Smooth muscle cell (in vitro differentiated cells): ENCODE measurements at regions not wholly inside any gene's neighbourhood (a gene's known extent, or its start where the extent isn't known, plus 50 kb on each side); places are given as distances from the start of the nearest gene placed in this dataset.

ENCODE experiments used
- DNase-seq: peaks from one replicate; lab custom pipeline; 2025; ENCODE audit not compliant: unreplicated experiment; lab: John Stamatoyannopoulos, UW
- H2AFZ ChIP-seq: fragments of 200-600 bp; sonication (generic); 2 replicates; pipeline ENCODE4 v1.6.0; 2016; ENCODE audit warnings: antibody characterized with exemption, low read depth, mild to moderate bottlenecking
- H3F3A ChIP-seq: fragments of 200-600 bp; sonication (generic); 2 replicates; pipeline ENCODE4 v1.6.0; 2017; ENCODE audit warnings: antibody characterized with exemption, low read depth
- H3K27ac ChIP-seq: fragments of 200-600 bp; sonication (generic); 2 replicates; pipeline ENCODE4 v1.5.1; 2016; ENCODE audit warnings: low read depth, mild to moderate bottlenecking
- H3K27me3 ChIP-seq: fragments of 200-600 bp; sonication (generic); 2 replicates; pipeline ENCODE4 v1.6.1; 2016; ENCODE audit warnings: low read depth, mild to moderate bottlenecking
- H3K36me3 ChIP-seq: fragments of 200-600 bp; sonication (generic); 2 replicates; pipeline ENCODE4 v1.5.1; 2016; ENCODE audit warnings: low read depth
- H3K4me1 ChIP-seq: fragments of 200-600 bp; sonication (generic); 2 replicates; pipeline ENCODE4 v1.5.1; 2016; ENCODE audit warnings: low read depth
- H3K4me2 ChIP-seq: fragments of 200-600 bp; sonication (generic); 2 replicates; pipeline ENCODE4 v1.6.0; 2016; ENCODE audit warnings: mild to moderate bottlenecking
- H3K4me3 ChIP-seq: fragments of 200-600 bp; sonication (generic); 2 replicates; pipeline ENCODE4 v1.5.1; 2016; ENCODE audit warnings: mild to moderate bottlenecking
- H3K79me2 ChIP-seq: fragments of 200-600 bp; sonication (generic); 2 replicates; pipeline ENCODE4 v1.6.0; 2016; ENCODE audit warnings: low read depth, mild to moderate bottlenecking
- H3K9ac ChIP-seq: fragments of 200-600 bp; sonication (generic); 2 replicates; pipeline ENCODE4 v1.6.0; 2016; ENCODE audit warnings: low read depth
- H3K9me3 ChIP-seq: fragments of 200-600 bp; sonication (generic); replicated peaks from 2 replicates; pipeline ENCODE4 v1.5.1; 2016; ENCODE audit warnings: low read depth
- H4K20me1 ChIP-seq: fragments of 200-600 bp; sonication (generic); 2 replicates; pipeline ENCODE4 v1.6.0; 2016; ENCODE audit warnings: low read depth
- WGBS: methylation state at CpG from one replicate; pipeline ENCODE4 v1.1.7; 2016; ENCODE audit warnings: low lambda C conversion rate; 5-methylcytosine and 5-hydroxymethylcytosine counted together
- TF ChIP-seq, protein P1 (sequence below): fragments of 200-600 bp; sonication (generic); IDR thresholded peaks from 2 replicates; pipeline ENCODE4 v1.5.1; 2017; ENCODE audit warnings: borderline replicate concordance, mild to moderate bottlenecking, antibody characterized with exemption; ENCODE audit not compliant: insufficient read depth, poor library complexity, severe bottlenecking

DNA sequence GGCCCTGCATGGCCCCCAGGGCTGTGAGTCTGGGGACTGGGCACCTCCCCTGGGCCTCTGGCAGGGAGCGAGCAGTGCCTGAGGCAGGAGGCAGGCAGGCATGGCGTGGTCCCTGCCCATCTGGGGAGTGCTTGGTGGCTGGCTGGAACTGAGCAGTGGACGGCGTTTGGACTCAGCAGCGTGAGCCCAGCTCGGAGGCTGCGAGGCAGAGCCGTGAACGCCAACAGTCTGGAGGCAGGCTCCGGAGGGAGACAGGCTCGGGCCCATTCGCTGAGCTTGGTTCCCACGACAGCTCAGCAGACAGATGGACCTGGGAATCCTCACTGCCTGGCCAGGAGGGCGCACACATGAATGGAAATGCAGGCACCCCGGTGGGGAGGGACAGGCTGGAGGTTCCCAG is 160.7 kb upstream of the POU3F1 start:
- DNase-seq: no peak
- no peak overlapping the region for H3K4me3 ChIP-seq
- H3K36me3 ChIP-seq: no peaks in the 10 kb centered on the region
- no peak overlapping the region for H3K9ac ChIP-seq
- no peaks in the 10 kb centered on the region for H3K79me2 ChIP-seq
- H4K20me1 ChIP-seq: no peaks in the 10 kb centered on the region
- H3K27ac ChIP-seq: no peak overlapping the region
- no peaks in the 10 kb centered on the region for H3K9me3 ChIP-seq
- no peaks in the 10 kb centered on the region for H3F3A ChIP-seq
- WGBS: 85% methylated on average over 14 of the region's 15 CpGs
- H3K4me2 ChIP-seq: no peak overlapping the region
- TF ChIP-seq, protein P1, sequence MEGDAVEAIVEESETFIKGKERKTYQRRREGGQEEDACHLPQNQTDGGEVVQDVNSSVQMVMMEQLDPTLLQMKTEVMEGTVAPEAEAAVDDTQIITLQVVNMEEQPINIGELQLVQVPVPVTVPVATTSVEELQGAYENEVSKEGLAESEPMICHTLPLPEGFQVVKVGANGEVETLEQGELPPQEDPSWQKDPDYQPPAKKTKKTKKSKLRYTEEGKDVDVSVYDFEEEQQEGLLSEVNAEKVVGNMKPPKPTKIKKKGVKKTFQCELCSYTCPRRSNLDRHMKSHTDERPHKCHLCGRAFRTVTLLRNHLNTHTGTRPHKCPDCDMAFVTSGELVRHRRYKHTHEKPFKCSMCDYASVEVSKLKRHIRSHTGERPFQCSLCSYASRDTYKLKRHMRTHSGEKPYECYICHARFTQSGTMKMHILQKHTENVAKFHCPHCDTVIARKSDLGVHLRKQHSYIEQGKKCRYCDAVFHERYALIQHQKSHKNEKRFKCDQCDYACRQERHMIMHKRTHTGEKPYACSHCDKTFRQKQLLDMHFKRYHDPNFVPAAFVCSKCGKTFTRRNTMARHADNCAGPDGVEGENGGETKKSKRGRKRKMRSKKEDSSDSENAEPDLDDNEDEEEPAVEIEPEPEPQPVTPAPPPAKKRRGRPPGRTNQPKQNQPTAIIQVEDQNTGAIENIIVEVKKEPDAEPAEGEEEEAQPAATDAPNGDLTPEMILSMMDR: no peak
- H3K27me3 ChIP-seq: peaks cover 5% of the 10 kb centered on the region
- no peak overlapping the region for H2AFZ ChIP-seq
- no peaks in the 10 kb centered on the region for H3K4me1 ChIP-seq

DNA sequence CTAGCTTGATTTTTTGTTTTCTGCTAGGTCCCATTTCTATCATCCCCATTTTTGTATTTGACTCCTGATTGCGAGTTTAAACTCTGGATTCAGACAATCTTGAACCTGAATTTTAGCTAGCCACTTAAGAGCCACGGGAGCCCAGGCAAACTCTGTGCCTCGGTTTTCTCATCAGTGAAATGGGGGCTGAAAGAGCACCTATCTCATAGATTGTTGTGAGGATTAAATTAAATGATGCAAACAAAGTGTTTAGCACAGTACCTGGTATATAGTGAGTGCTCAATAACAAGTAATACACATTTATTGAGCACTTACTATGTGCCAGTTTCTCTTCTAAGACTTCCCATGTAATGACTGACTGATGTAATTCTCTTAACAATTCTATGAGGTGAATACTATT is 158.1 kb upstream of the POU3F1 start:
- Histone ChIP-seq H3K36me3 (no peaks in the 10 kb centered on the region), H3K4me3 (no peak overlapping the region), H3K79me2 (no peaks in the 10 kb centered on the region), H3F3A (no peaks in the 10 kb centered on the region), H3K9ac (no peak overlapping the region), H3K4me2 (no peak overlapping the region), H3K9me3 (no peaks in the 10 kb centered on the region), H2AFZ (no peak overlapping the region), H3K27me3 (no peaks in the 10 kb centered on the region), H3K27ac (no peak overlapping the region), H4K20me1 (no peaks in the 10 kb centered on the region), H3K4me1 (no peaks in the 10 kb centered on the region)
- TF ChIP-seq, protein P1: no peak
- WGBS: 84% methylated on average over 3 of the region's 3 CpGs
- no peak for DNase-seq

DNA sequence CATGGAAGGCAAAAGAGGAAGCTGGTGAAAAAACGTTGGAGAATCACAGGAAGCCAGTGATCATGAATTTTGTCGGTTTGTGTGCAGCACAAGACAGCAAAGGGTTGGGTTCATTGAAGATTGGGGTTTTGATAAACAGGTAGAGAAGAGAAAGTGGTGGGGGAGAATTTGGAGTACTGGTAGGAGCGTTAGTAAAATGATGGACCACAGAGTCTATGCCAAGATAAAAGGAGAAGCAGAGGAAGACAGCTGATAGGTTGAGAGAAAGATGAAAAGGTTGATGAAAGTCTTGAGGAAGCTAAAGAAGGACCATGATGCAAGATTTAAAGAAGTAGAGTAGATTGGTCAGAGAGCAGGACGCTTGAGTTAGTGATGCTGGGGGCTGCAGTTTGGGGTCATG is 156.8 kb upstream of the POU3F1 start:
- 76% methylated on average over 4 of the region's 4 CpGs for whole genome bisulfite sequencing
- Histone ChIP-seq H2AFZ (no peak overlapping the region), H3K4me1 (no peaks in the 10 kb centered on the region), H3K9ac (no peak overlapping the region), H3K9me3 (no peaks in the 10 kb centered on the region), H3K4me2 (no peak overlapping the region), H4K20me1 (no peaks in the 10 kb centered on the region), H3K36me3 (no peaks in the 10 kb centered on the region), H3K79me2 (no peaks in the 10 kb centered on the region), H3K27ac (no peak overlapping the region), H3F3A (no peaks in the 10 kb centered on the region), H3K27me3 (no peaks in the 10 kb centered on the region), H3K4me3 (no peak overlapping the region)
- no peak for DNase-seq
- TF ChIP-seq, protein P1: no peak

DNA sequence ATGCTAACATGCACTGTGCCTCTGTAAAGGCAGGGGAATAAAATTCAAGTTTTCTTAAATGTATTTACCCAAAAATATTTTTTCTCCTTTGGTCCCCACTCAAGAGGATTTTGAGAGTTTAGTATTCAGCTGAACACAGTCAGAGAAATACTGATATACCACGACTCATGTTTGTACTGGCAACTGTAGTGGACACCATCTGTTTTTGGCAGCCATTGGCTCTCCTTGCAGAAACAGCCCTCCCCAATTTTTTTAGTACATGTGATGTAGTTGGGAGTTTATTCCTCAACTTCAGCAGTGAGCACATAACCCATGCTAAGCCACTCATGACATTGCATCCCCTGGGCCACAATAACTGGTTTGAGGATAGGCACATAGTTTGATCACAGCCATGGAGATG is 154.8 kb upstream of the POU3F1 start:
- Histone ChIP-seq H3K36me3 (no peaks in the 10 kb centered on the region), H3K79me2 (no peaks in the 10 kb centered on the region), H3F3A (no peaks in the 10 kb centered on the region), H3K27ac (no peak overlapping the region), H2AFZ (no peak overlapping the region), H4K20me1 (no peaks in the 10 kb centered on the region), H3K4me3 (no peak overlapping the region), H3K27me3 (no peaks in the 10 kb centered on the region), H3K4me2 (no peak overlapping the region), H3K4me1 (no peaks in the 10 kb centered on the region), H3K9ac (no peak overlapping the region), H3K9me3 (no peaks in the 10 kb centered on the region)
- WGBS: 86% methylated on average over 1 of the region's 1 CpG
- DNase-seq: no peak
- TF ChIP-seq, protein P1: no peak
